MM.1S (cell line): ENCODE measurements at regions not wholly inside any gene's neighbourhood (a gene's known extent, or its start where the extent isn't known, plus 50 kb on each side); places are given as distances from the start of the nearest gene placed in this dataset.

Source experiments
- DNase-seq: peaks from one replicate; pipeline ENCODE4 v3.0.0-alpha.2; 2015
- H2AFZ ChIP-seq: fragments of 300-600 bp; sonication (generic); 2 replicates; pipeline ENCODE4 v1.6.0; 2016; ENCODE audit warnings: antibody characterized with exemption, low read length
- H3F3A ChIP-seq: fragments of 300-600 bp; sonication (generic); 2 replicates; pipeline ENCODE4 v1.6.1; 2016; ENCODE audit warnings: mild to moderate bottlenecking, antibody characterized with exemption, low read length, moderate library complexity, mixed read lengths; ENCODE audit not compliant: insufficient read depth
- H3K27ac ChIP-seq: fragments of 300-600 bp; sonication (generic); 2 replicates; pipeline ENCODE4 v1.5.1; 2016; ENCODE audit warnings: mild to moderate bottlenecking, low read length
- H3K27me3 ChIP-seq: fragments of 300-600 bp; sonication (generic); replicated peaks from 2 replicates; pipeline ENCODE4 v1.6.0; 2016; ENCODE audit warnings: low read length; ENCODE audit not compliant: insufficient read depth
- H3K36me3 ChIP-seq: fragments of 300-600 bp; sonication (generic); replicated peaks from 2 replicates; pipeline ENCODE4 v1.6.1; 2016; ENCODE audit warnings: mild to moderate bottlenecking, low read length, mixed read lengths; ENCODE audit not compliant: insufficient read depth
- H3K4me1 ChIP-seq: fragments of 300-600 bp; sonication (generic); 2 replicates; pipeline ENCODE4 v1.6.1; 2016; ENCODE audit warnings: low read length, mixed read lengths
- H3K4me2 ChIP-seq: fragments of 300-600 bp; sonication (generic); 2 replicates; pipeline ENCODE4 v1.6.0; 2016; ENCODE audit warnings: low read depth, low read length
- H3K4me3 ChIP-seq: fragments of 300-600 bp; sonication (generic); 2 replicates; pipeline ENCODE4 v1.5.1; 2016; ENCODE audit warnings: low read length, mixed read lengths
- H3K79me2 ChIP-seq: fragments of 300-600 bp; sonication (generic); 2 replicates; pipeline ENCODE4 v1.6.1; 2016; ENCODE audit warnings: mixed run types, low read length, mixed read lengths
- H3K9ac ChIP-seq: fragments of 300-600 bp; sonication (generic); 2 replicates; pipeline ENCODE4 v1.6.1; 2016; ENCODE audit warnings: low read length, mixed read lengths
- H3K9me2 ChIP-seq: fragments of 300-600 bp; sonication (generic); replicated peaks from 2 replicates; pipeline ENCODE4 v1.6.1; 2016; ENCODE audit warnings: mild to moderate bottlenecking, low read length, mixed read lengths; ENCODE audit not compliant: insufficient read depth
- H3K9me3 ChIP-seq: fragments of 300-600 bp; sonication (generic); replicated peaks from 2 replicates; pipeline ENCODE4 v1.6.1; 2016; ENCODE audit warnings: mild to moderate bottlenecking, low read length, mixed read lengths; ENCODE audit not compliant: insufficient read depth
- H4K20me1 ChIP-seq: fragments of 300-600 bp; sonication (generic); 2 replicates; pipeline ENCODE4 v1.6.1; 2016; ENCODE audit warnings: mild to moderate bottlenecking, low read length, moderate library complexity, mixed read lengths; ENCODE audit not compliant: insufficient read depth
- EZH2 ChIP-seq: fragments of 300-600 bp; sonication (generic); optimal IDR thresholded peaks from 2 replicates; pipeline ENCODE3; 2017; ENCODE audit warnings: low read depth, mild to moderate bottlenecking, antibody characterized with exemption, low read length, mixed read lengths
- EZH2phosphoT487 ChIP-seq: fragments of 300-600 bp; sonication (generic); IDR thresholded peaks from 2 replicates; pipeline ENCODE4 v1.6.1; 2018; ENCODE audit warnings: antibody characterized with exemption, low read length
- TF ChIP-seq, protein P1 (sequence below): fragments of 300-600 bp; sonication (generic); IDR thresholded peaks from 2 replicates; pipeline ENCODE4 v1.5.1; 2016; ENCODE audit warnings: antibody characterized with exemption, low read length, mixed read lengths

DNA sequence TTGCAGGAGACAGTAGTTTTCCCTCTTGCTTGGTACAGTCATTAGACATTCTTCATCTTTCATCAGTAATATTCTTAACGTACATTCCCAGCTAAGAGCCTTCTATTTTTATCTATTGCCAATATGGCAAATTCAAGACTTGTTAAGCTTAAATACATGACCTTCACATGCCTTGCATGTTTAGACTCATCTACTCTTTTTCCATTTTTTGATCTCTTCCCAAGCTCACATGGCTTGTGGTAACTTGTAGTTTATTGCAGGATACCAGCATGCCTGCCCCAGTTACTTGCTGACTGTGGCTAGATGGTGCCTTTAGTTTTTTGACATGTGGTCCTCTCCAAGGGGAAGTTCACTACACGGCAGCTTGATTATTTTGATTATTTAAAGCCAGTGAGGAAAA, 729.0 kb downstream of the SLC6A15 start:
- H3K4me3 ChIP-seq: no peak overlapping the region
- no peaks in the 10 kb centered on the region for H3K36me3 ChIP-seq
- no peaks in the 10 kb centered on the region for H3K79me2 ChIP-seq
- DNase-seq: no peak
- no peaks in the 10 kb centered on the region for H3K9me2 ChIP-seq
- H3K27ac ChIP-seq: no peak overlapping the region
- H2AFZ ChIP-seq: no peak overlapping the region
- no peaks in the 10 kb centered on the region for H3K9me3 ChIP-seq
- H3K4me2 ChIP-seq: no peak overlapping the region
- H3K27me3 ChIP-seq: no peaks in the 10 kb centered on the region
- no peak for TF ChIP-seq EZH2
- no peak for TF ChIP-seq EZH2phosphoT487
- TF ChIP-seq, protein P1, sequence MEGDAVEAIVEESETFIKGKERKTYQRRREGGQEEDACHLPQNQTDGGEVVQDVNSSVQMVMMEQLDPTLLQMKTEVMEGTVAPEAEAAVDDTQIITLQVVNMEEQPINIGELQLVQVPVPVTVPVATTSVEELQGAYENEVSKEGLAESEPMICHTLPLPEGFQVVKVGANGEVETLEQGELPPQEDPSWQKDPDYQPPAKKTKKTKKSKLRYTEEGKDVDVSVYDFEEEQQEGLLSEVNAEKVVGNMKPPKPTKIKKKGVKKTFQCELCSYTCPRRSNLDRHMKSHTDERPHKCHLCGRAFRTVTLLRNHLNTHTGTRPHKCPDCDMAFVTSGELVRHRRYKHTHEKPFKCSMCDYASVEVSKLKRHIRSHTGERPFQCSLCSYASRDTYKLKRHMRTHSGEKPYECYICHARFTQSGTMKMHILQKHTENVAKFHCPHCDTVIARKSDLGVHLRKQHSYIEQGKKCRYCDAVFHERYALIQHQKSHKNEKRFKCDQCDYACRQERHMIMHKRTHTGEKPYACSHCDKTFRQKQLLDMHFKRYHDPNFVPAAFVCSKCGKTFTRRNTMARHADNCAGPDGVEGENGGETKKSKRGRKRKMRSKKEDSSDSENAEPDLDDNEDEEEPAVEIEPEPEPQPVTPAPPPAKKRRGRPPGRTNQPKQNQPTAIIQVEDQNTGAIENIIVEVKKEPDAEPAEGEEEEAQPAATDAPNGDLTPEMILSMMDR: no peak
- H4K20me1 ChIP-seq: no peaks in the 10 kb centered on the region
- H3F3A ChIP-seq: no peaks in the 10 kb centered on the region
- H3K4me1 ChIP-seq: no peaks in the 10 kb centered on the region
- H3K9ac ChIP-seq: no peak overlapping the region

DNA sequence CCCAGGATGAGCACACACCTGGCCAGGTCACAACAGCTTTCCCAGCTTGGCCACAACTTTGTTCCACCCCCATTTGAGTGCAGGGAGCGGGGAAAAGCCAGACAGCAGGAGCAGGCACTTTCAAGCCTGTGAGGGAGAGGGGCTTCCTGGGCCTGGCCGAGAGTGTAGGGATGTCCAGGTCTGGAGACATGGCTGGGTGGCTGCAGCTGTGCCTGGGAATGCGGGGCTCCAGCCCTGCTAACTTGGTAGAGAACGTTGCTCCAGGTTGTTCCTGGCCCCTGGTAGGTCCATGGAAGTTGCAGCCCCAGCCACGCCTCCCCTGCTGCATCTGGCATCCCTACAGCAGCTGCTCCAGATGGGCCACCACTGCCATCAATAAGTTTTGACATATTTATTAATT, 738.5 kb downstream of the SLC6A15 start:
- Histone ChIP-seq H3K9me2 (no peaks in the 10 kb centered on the region), H3K9ac (no peak overlapping the region), H3K27ac (no peak overlapping the region), H3K36me3 (no peaks in the 10 kb centered on the region), H3K4me1 (no peaks in the 10 kb centered on the region), H3K4me2 (no peak overlapping the region), H3F3A (no peaks in the 10 kb centered on the region), H3K79me2 (no peaks in the 10 kb centered on the region), H3K9me3 (no peaks in the 10 kb centered on the region), H3K4me3 (no peak overlapping the region), H2AFZ (no peak overlapping the region), H3K27me3 (no peaks in the 10 kb centered on the region), H4K20me1 (no peaks in the 10 kb centered on the region)
- DNase-seq: no peak
- no peak for TF ChIP-seq EZH2phosphoT487
- TF ChIP-seq, protein P1: no peak
- TF ChIP-seq EZH2: no peak

DNA sequence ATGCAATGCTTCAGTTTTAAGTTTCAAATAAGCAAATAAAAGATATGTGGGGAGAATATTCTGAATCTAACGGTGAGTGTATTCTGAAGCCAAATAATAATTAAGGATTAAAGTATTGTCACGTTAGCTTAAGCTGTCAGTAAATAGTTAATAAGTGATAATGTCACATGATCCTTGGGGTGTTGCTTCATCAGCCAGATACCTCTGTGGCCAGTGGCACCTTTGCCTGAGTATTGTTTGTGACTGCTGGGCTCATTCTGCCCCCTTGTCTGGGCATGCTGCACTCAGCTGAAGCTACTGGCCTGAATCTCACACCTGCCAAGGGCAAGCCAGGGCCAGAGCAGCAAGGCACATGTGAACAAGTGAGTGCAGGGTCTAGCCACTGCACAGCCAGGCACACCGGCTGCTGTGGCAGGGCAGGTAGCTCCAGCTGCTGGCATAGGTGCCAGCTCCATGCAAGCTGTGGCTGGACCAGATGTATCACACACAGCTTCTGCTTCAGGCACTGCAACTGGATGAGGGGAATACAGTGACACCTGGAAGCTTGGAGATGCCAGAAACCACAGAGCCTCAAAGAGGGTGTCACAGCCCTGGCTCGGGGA, 739.7 kb downstream of the SLC6A15 start:
- Histone ChIP-seq H3K4me1 (no peaks in the 10 kb centered on the region), H3K9me2 (no peaks in the 10 kb centered on the region), H3K9me3 (no peaks in the 10 kb centered on the region), H3K9ac (no peak overlapping the region), H3K79me2 (no peaks in the 10 kb centered on the region), H3F3A (no peaks in the 10 kb centered on the region), H4K20me1 (no peaks in the 10 kb centered on the region), H3K27me3 (no peaks in the 10 kb centered on the region), H2AFZ (no peak overlapping the region), H3K4me3 (no peak overlapping the region), H3K4me2 (no peak overlapping the region), H3K27ac (no peak overlapping the region), H3K36me3 (no peaks in the 10 kb centered on the region)
- no peak for DNase-seq
- TF ChIP-seq EZH2: no peak
- no peak for TF ChIP-seq EZH2phosphoT487
- TF ChIP-seq, protein P1: no peak
